ENCODE measurements at regions not wholly inside any gene's neighbourhood (a gene's known extent, or its start where the extent isn't known, plus 50 kb on each side); places are given as distances from the start of the nearest gene placed in this dataset.

DNA sequence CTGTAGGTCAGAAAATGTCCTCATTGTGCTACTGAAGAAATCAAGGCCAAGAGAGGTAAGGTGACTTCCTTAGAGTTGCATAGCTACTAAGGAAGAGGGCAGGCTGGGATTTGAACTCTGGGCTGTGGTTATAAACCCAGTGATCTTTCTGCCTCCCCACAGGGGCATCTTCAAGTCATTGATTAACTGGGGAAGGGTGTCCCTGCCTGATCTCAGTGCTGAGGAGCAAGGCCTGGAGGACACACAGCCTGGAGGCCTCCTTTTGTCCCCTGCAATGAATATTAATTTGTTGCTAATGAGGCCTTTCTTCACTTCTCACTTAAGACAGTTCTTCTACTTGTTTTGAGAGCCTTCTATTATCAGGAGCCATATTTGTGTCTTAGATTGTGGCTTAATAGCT is 83.8 kb downstream of the KATNIP start (continued):
- TF ChIP-seq, protein P1, sequence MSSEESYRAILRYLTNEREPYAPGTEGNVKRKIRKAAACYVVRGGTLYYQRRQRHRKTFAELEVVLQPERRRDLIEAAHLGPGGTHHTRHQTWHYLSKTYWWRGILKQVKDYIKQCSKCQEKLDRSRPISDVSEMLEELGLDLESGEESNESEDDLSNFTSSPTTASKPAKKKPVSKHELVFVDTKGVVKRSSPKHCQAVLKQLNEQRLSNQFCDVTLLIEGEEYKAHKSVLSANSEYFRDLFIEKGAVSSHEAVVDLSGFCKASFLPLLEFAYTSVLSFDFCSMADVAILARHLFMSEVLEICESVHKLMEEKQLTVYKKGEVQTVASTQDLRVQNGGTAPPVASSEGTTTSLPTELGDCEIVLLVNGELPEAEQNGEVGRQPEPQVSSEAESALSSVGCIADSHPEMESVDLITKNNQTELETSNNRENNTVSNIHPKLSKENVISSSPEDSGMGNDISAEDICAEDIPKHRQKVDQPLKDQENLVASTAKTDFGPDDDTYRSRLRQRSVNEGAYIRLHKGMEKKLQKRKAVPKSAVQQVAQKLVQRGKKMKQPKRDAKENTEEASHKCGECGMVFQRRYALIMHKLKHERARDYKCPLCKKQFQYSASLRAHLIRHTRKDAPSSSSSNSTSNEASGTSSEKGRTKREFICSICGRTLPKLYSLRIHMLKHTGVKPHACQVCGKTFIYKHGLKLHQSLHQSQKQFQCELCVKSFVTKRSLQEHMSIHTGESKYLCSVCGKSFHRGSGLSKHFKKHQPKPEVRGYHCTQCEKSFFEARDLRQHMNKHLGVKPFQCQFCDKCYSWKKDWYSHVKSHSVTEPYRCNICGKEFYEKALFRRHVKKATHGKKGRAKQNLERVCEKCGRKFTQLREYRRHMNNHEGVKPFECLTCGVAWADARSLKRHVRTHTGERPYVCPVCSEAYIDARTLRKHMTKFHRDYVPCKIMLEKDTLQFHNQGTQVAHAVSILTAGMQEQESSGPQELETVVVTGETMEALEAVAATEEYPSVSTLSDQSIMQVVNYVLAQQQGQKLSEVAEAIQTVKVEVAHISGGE (CRISPR knock-in tag; IDR thresholded peaks at IDR 0.05), result no peak
- TF ChIP-seq, protein P2, sequence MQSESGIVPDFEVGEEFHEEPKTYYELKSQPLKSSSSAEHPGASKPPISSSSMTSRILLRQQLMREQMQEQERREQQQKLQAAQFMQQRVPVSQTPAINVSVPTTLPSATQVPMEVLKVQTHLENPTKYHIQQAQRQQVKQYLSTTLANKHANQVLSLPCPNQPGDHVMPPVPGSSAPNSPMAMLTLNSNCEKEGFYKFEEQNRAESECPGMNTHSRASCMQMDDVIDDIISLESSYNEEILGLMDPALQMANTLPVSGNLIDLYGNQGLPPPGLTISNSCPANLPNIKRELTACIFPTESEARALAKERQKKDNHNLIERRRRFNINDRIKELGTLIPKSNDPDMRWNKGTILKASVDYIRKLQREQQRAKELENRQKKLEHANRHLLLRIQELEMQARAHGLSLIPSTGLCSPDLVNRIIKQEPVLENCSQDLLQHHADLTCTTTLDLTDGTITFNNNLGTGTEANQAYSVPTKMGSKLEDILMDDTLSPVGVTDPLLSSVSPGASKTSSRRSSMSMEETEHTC (IDR thresholded peaks at IDR 0.05), result no peak
- TF ChIP-seq NONO (IDR thresholded peaks at IDR 0.05; ENCODE audit: low read depth in 2 of 2, low read length in 1 of 2) (no peak), ARNT (IDR thresholded peaks at IDR 0.05) (no peak), PHF20 (IDR thresholded peaks at IDR 0.05; ENCODE audit: partially characterized antibody) (no peak), CREB1 (IDR thresholded peaks at IDR 0.05) (no peak), CREB1 (CRISPR knock-in tag; IDR thresholded peaks at IDR 0.05) (no peak), RBFOX2 (IDR thresholded peaks at IDR 0.05; ENCODE audit: low read depth, low read length) (no peak)
